ENCODE measurements at regions not wholly inside any gene's neighbourhood (a gene's known extent, or its start where the extent isn't known, plus 50 kb on each side); places are given as distances from the start of the nearest gene placed in this dataset.

GRCh38 chr4:144376866-144377265 lies 236.3 kb upstream of the GYPA start:
- TF ChIP-seq CTCF (IDR thresholded peaks at IDR 0.05) (no peak), POLR2A (IDR thresholded peaks at IDR 0.05) (no peak)

Data from lower leg skin (tissue), 3 donors.